ENCODE measurements at regions not wholly inside any gene's neighbourhood (a gene's known extent, or its start where the extent isn't known, plus 50 kb on each side); places are given as distances from the start of the nearest gene placed in this dataset.

- no peak for TF ChIP-seq ESRRA (IDR thresholded peaks at IDR 0.05; ENCODE audit: low read length)
- no peak for TF ChIP-seq RBBP5 (conservative IDR thresholded peaks at IDR 0.05)
- no peak for TF ChIP-seq CEBPB (IDR thresholded peaks at IDR 0.05; ENCODE audit: borderline replicate concordance in 1 of 2, low read depth in 2 of 2, low read length in 2 of 2)
- no peak for TF ChIP-seq CTCF (IDR thresholded peaks at IDR 0.05 in 2 of 3, conservative IDR thresholded peaks at IDR 0.05 in 1 of 3; ENCODE audit: control insufficient read depth in 2 of 3, extremely low read depth in 1 of 3, insufficient read depth in 1 of 3, low read depth in 3 of 3, low read length in 3 of 3)
- no peak for TF ChIP-seq SREBF1 (IDR thresholded peaks at IDR 0.05; ENCODE audit: low read length)
Measured at GRCh38 chr5:115433918-115434317, 110.7 kb downstream of the FEM1C start.

Data from GM12878 (cell line).